ENCODE measurements at regions not wholly inside any gene's neighbourhood (a gene's known extent, or its start where the extent isn't known, plus 50 kb on each side); places are given as distances from the start of the nearest gene placed in this dataset.
"Not testable (repeated sequence)": the region's sequence is repeated elsewhere in the genome, so short reads cannot be mapped to it uniquely, and the experiment has no call there.

DNA sequence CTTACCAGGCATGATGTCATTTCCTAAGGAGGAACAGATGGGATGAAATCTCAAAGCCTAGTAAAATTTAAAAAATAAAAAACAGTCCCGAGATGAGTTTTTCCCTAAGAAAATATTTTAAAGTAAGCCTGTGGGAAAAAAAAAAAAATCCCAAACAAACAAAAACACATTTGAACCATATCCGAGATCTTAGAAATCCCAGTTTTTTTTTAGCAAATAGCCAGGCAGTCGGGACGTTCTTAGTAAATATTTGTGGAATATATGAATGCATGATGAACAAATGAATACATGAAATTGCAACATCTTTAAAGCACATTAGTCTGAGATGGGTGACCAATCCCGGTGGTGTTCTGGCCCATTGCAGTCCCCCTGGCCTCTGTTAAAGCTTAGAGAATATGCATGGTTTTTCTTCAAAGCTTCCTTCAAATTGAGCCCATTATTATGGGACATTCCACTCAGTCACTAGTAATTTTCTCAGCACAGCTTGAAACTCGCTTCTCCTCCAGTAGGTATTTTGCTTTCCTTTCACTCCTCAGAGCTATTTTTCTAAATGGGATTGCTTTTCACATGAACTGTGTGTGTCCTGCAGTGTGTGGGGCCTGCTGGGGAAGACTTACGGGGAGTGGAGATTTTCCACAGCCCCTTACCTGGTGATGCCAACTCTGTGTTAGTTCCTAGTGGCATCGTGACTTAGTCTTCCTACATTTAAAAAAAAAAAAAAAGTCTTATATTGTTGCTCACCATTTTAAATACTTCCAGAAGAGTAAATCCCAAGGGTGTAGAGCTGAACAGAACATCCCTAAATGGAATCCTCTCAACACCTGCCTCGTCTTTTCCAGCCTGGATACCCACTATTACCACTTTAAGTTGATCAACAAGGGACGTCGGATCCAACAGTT is 255.6 kb upstream of the NBPF12 start:
- TF ChIP-seq, protein P1, sequence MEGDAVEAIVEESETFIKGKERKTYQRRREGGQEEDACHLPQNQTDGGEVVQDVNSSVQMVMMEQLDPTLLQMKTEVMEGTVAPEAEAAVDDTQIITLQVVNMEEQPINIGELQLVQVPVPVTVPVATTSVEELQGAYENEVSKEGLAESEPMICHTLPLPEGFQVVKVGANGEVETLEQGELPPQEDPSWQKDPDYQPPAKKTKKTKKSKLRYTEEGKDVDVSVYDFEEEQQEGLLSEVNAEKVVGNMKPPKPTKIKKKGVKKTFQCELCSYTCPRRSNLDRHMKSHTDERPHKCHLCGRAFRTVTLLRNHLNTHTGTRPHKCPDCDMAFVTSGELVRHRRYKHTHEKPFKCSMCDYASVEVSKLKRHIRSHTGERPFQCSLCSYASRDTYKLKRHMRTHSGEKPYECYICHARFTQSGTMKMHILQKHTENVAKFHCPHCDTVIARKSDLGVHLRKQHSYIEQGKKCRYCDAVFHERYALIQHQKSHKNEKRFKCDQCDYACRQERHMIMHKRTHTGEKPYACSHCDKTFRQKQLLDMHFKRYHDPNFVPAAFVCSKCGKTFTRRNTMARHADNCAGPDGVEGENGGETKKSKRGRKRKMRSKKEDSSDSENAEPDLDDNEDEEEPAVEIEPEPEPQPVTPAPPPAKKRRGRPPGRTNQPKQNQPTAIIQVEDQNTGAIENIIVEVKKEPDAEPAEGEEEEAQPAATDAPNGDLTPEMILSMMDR (IDR thresholded peaks at IDR 0.05; ENCODE audit: extremely low read depth in 1 of 2, insufficient read depth in 1 of 2, low read depth in 1 of 2, low read length in 2 of 2) = not testable (repeated sequence)
- not testable (repeated sequence) for TF ChIP-seq FOS (IDR thresholded peaks at IDR 0.05; ENCODE audit: borderline replicate concordance, insufficient read depth, low read length); EZH2 (IDR thresholded peaks at IDR 0.05; ENCODE audit: borderline replicate concordance, low read depth, low read length, severe bottlenecking); POLR2AphosphoS5 (IDR thresholded peaks at IDR 0.05; ENCODE audit: insufficient read depth, low read depth, low read length); POLR2A (IDR thresholded peaks at IDR 0.05; ENCODE audit: low read depth, low read length); MAX (IDR thresholded peaks at IDR 0.05; ENCODE audit: insufficient read depth, insufficient read length); JUN (IDR thresholded peaks at IDR 0.05; ENCODE audit: borderline replicate concordance, insufficient read depth, insufficient read length, low read depth); MYC (IDR thresholded peaks at IDR 0.05; ENCODE audit: low read depth, low read length)
